Sigmoid colon (tissue), 4 donors: ENCODE measurements at regions not wholly inside any gene's neighbourhood (a gene's known extent, or its start where the extent isn't known, plus 50 kb on each side); places are given as distances from the start of the nearest gene placed in this dataset.

ENCODE experiments used
- EP300 ChIP-seq, 4 donors: sonication (generic); formaldehyde crosslinking; IDR thresholded peaks; one replicate each; pipeline ENCODE4 v1.6.1; 2017; ENCODE audit warnings: antibody characterized with exemption in 4 of 4
- POLR2A ChIP-seq, 2 donors: fragments of 450-650 bp; IDR thresholded peaks; one replicate each; pipeline ENCODE4 v1.6.1; 2016; ENCODE audit warnings: antibody characterized with exemption in 2 of 2, mild to moderate bottlenecking in 2 of 2, moderate library complexity in 2 of 2
- POLR2AphosphoS5 ChIP-seq, 4 donors: sonication (generic); formaldehyde crosslinking; IDR thresholded peaks; one replicate each; pipeline ENCODE4 v1.6.1; 2017; ENCODE audit warnings: antibody characterized with exemption in 4 of 4
- TF ChIP-seq, protein P1 (sequence below), 4 experiments: fragments of 450-650 bp in 3 of 4; fragments of 200-600 bp in 1 of 4; IDR thresholded peaks; one replicate each; pipeline ENCODE4 v1.5.1; 2016 to 2019; ENCODE audit warnings: antibody characterized with exemption in 4 of 4, mild to moderate bottlenecking in 3 of 4, moderate library complexity in 2 of 4

DNA sequence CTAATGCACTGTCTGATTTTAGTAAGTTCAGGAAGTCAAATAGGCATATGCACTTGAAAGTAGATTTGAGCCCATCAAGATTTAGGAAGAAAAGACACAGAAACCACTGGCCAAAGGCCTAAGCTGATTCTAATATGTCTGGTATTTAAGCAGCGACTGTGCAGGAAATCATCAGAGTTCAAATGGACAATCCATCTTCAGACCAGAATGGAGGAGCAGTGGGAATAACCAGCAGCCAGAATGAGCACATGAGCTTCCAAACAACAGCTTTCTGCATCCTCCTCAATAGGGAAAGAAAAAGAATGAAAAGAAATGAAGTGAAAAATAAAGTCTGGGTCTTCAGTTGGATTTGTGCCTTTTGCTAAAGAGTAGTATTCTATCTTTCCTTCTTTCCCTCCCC is 50.6 kb downstream of the SOD2 start:
- TF ChIP-seq POLR2AphosphoS5 (IDR thresholded peaks at IDR 0.05), result no peak
- TF ChIP-seq, protein P1, sequence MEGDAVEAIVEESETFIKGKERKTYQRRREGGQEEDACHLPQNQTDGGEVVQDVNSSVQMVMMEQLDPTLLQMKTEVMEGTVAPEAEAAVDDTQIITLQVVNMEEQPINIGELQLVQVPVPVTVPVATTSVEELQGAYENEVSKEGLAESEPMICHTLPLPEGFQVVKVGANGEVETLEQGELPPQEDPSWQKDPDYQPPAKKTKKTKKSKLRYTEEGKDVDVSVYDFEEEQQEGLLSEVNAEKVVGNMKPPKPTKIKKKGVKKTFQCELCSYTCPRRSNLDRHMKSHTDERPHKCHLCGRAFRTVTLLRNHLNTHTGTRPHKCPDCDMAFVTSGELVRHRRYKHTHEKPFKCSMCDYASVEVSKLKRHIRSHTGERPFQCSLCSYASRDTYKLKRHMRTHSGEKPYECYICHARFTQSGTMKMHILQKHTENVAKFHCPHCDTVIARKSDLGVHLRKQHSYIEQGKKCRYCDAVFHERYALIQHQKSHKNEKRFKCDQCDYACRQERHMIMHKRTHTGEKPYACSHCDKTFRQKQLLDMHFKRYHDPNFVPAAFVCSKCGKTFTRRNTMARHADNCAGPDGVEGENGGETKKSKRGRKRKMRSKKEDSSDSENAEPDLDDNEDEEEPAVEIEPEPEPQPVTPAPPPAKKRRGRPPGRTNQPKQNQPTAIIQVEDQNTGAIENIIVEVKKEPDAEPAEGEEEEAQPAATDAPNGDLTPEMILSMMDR (IDR thresholded peaks at IDR 0.05), result no peak
- no peak for TF ChIP-seq POLR2A (IDR thresholded peaks at IDR 0.05)
- TF ChIP-seq EP300 (IDR thresholded peaks at IDR 0.05), result no peak
